ENCODE measurements at regions not wholly inside any gene's neighbourhood (a gene's known extent, or its start where the extent isn't known, plus 50 kb on each side); places are given as distances from the start of the nearest gene placed in this dataset.
"Not testable (repeated sequence)": the region's sequence is repeated elsewhere in the genome, so short reads cannot be mapped to it uniquely, and the experiment has no call there.

GRCh38 chr6:27775138-27775795, 136.9 kb downstream of the OR2B2 start:
- not testable (repeated sequence) for DNase-seq

DNA sequence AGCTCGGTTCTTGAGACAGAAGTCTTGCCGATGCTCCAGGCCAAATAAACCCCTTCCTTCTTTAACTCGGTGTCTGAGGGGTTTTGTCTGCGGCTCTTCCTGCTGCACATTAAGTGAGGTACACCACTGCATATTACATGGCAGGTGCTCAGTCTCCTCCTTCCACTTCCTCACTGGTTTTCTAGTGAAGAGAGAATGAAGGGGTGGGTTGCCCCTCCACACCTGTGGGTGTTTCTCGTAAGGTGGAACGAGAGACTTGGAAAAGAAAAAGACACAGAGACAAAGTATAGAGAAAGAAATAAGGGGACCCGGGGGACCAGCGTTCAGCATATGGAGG, 138.0 kb downstream of the OR2B2 start:
- DNase-seq = not testable (repeated sequence)

DNA sequence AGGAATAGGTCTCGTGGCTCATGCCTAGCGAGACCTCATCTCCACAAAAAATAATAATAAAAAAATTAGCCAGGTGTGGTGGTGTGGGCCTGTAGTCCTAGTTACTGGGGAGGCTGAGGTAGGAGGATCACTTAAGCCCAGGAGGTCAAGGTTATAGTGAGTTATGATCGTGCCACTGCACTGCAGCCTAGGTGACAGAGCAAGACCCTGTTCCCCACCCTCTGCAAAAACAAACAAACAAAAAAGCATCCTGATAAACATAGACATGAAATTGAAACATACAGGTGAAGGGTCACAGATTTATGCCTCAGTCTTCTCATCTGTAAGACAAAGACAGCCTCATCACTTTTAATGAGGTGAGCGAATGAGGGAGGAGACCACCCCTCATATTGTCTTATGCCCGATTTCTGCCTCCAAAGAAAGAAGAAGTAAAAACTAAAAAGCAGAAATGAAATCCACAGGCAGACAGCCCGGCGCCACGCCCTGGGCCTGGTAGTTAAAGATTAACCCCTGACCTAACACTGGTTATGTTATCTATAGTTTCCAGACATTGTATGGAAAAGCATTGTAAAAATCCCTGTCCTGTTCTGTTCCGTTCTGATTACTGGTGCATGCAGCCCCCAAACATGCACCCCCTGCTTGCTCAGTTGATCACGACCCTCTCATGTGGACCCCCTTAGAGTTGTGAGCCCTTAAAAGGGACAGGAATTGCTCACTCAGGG, 138.5 kb downstream of the OR2B2 start:
- DNase-seq = not testable (repeated sequence)

GRCh38 chr6:27772261-27773001, 139.8 kb downstream of the OR2B2 start:
- peak in 52 of 58 donors; percentile 9 to 77 (median 44) for DNase-seq

GRCh38 chr6:27771235-27771634, 141.0 kb downstream of the OR2B2 start:
- no peak for DNase-seq

DNA sequence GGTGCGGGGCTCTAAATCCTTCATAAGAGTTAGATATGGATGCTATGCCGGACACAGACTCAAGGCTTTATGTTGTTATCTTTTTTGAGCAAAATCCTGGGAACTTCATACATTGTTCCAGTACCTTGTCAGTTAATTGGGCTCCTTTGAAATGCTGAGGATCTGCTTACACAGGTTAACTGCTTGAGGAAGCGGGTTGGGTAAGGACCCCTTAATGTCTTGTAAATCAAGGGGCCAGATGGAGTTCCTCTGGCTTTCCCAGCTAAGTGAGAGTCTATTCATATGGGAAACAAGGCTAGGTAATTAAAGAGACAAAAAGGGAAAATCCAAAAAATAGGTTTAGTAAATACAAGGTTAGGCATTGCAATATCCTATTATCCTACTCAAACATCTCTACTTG, 141.5 kb downstream of the OR2B2 start:
- no peak for DNase-seq

DNA sequence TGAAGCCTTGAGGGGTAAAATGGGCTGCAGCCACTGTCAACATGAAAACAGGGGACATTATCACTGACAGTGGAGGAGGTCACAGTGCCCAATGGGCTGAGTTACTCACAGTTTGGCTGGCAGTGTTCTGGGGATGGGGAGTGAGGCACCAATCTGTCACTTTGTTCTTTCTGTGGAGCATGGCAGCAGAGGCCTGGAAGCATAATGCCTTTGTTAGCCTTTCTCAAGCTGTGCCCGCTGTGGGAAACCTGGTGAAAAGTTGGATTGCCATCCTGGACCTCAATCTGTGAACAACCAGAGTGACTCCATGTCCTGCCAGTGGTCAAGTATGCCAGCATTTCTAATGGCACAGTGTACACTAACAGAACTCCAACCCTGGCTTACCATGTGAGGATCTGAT, 143.6 kb downstream of the OR2B2 start:
- no peak for DNase-seq

- no peak for DNase-seq
Measured at GRCh38 chr6:27767851-27768250, 144.3 kb downstream of the OR2B2 start.

GRCh38 chr6:27766405-27766804, 145.8 kb downstream of the OR2B2 start:
- no peak for DNase-seq

DNA sequence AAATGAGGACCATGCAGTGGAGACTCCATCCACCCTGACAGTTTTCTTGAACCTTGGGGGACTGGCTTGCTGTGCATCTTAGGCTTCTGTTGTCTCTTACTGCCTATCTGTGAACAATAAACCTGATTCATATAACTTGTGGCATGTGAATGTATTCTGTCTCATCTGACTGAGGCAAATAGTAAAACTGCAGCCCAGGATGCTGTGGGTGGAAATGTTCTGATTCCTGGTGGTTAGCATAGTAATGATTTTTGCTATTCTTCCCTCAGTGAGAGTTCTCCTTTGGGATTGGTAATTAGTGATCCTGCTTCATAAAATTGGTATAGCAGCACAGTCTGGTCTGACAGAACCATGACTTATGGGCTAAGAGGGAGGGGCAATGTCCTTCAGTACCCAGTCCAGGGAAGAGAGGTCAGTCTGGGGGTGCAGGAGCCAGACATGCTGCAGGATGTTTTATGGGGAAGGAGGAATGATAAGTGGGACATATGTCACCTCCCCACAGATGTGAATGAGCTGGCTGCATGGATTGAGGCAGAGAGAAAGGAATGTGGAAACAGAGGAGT, 147.1 kb downstream of the OR2B2 start:
- peak in 1 of 58 donors; percentile 2 for DNase-seq

GRCh38 chr6:27761391-27761790, 150.8 kb downstream of the OR2B2 start:
- peak in 3 of 58 donors; percentile 1 to 19 (median 1) for DNase-seq

- DNase-seq = no peak
Measured at GRCh38 chr6:27760464-27760863, 151.7 kb downstream of the OR2B2 start.

GRCh38 chr6:27759930-27760329, 152.3 kb downstream of the OR2B2 start:
- DNase-seq = no peak

DNA sequence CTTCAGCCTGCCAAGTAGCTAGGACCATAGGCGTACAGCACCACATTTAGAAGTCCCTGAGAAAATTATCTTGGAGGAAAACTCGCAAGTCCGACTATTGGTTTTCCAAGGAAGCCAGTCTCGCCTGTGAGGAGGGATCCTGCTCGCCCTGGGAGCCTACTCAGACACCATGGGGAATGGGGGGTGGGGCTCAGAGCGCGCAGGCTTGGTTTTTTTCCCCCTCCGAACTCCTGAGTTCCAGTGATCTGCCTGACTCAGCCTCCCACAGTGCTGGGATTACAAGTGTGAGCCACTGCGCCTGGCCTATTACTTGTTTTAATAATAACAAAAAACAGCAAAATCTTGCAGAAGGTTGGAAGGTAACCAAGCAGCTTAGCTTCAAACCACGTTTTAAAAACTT, 153.7 kb downstream of the OR2B2 start:
- DNase-seq = no peak

- DNase-seq = peak in 5 of 58 donors; percentile 1 to 8 (median 3)
Measured at GRCh38 chr6:27757307-27757706, 154.9 kb downstream of the OR2B2 start.

- DNase-seq = no peak
Measured at GRCh38 chr6:27755768-27756167, 156.4 kb downstream of the OR2B2 start.

DNA sequence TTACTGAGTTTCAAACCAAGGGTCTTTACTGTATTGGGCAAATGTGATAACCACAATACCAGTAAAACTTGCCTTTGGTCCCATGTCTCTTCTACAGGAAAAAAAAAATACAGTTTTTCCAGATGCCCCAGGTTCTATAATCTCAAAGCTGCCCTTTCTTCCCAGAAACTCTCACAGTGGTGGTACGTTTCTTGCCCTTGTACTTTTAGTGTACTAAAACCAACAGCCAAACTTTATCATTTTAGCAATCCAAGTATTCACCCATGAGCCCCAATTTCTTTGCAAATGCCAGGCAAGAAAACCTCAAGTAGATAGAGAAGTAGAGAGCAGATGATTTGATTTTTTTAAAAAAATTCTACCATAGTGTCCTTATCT, 157.8 kb downstream of the OR2B2 start:
- no peak for DNase-seq

- DNase-seq = peak in 43 of 58 donors; percentile 5 to 77 (median 29)
Measured at GRCh38 chr6:27753668-27754407, 158.4 kb downstream of the OR2B2 start.

DNA sequence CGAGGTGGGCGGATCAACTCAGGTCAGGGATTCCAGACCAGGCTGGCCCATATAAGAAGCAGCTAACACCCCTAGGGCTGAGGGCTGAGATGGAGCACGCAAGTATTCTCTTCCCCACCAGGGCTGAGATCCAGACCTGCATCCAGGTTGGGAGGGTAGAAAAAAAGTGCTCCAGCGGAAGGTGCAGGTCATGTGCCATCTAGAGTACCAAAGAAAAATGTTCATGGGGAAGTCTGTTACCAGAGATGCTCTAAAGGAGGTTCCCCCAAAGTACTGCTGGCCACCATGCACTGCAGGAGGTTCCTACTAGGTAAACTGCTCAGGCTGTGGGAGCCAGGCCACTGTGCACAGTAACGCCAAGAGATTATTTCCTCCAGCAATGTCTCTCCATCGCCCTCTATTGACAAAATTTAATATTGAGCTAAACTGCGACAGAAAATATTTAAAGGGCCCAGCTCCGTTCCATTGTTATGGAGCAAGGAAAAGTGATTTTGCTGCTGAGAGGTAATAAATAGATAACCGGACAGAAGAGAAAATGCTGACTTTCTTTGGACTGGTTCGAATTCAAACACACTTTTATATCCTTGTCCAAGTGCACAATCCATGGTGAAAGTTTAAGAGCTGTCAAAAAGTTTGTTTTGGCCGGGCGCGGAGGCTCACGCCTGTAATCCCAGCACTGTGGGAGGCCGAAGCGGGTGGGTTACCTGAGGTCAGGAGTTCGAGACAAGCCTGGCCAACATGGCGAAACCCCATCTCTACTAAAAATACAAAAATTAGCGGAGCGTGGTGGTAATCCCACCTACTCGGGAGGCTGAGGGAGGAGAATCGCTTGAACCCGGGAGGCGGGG, 159.9 kb downstream of the OR2B2 start:
- peak in 35 of 58 donors; percentile 6 to 82 (median 26) for DNase-seq

DNA sequence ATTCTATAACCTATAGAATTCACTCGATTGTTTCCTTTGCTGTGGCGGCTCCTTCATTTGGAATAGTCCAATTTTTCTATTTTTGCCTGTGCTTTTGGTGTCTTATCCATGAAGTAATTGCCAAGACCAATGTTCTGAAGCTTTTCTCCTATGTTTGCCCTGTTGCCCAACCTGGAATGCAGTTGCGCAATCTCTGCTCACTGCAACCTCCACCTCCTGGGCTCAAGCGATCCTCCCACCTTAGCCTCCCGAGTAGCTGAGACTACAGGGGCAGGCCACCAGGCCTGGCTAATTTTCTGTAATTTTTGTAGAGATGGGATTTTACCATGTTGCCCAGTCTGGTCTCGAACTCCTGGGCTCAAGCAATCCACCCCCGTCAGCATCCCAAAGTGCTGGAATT, 163.5 kb downstream of the OR2B2 start:
- DNase-seq = no peak
